GM23248 (cell line): ENCODE measurements at regions not wholly inside any gene's neighbourhood (a gene's known extent, or its start where the extent isn't known, plus 50 kb on each side); places are given as distances from the start of the nearest gene placed in this dataset.

Experiments used
- EZH2 ChIP-seq: fragments of 200-600 bp; sonication (generic); IDR thresholded peaks from 2 replicates; pipeline ENCODE4 v1.6.1; 2018; ENCODE audit warnings: antibody characterized with exemption, mild to moderate bottlenecking; ENCODE audit not compliant: insufficient read depth, poor library complexity, severe bottlenecking
- EZH2phosphoT487 ChIP-seq: fragments of 200-600 bp; sonication (generic); IDR thresholded peaks from 2 replicates; pipeline ENCODE4 v1.6.1; 2018; ENCODE audit warnings: antibody characterized with exemption, moderate library complexity, mild to moderate bottlenecking, low read depth; ENCODE audit not compliant: insufficient read depth

DNA sequence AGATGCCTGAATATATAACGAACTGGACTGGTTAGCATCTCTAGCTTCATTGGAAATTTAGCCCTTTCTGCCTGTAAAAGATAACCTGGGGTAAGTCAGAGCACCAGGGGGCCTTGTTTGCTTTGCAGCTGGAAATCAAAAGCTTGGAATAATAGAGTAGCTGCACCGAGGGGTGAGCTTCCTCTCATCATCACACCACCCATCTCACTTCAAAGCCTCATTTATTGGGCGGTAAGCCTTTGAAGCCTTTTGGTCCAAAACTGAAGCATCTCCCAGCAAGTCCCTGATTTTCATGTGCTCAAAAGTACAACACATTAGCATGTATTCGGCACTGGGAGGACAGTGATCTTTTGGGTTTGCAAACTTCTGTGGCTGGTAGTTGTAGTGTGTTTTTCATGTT lies 405.1 kb downstream of the FOXO1 start:
- TF ChIP-seq EZH2phosphoT487 (no peak), EZH2 (no peak)
